ENCODE measurements at regions not wholly inside any gene's neighbourhood (a gene's known extent, or its start where the extent isn't known, plus 50 kb on each side); places are given as distances from the start of the nearest gene placed in this dataset.
"Not testable (repeated sequence)": the region's sequence is repeated elsewhere in the genome, so short reads cannot be mapped to it uniquely, and the experiment has no call there.

GRCh38 chr9:117649126-117649525 is 55.1 kb upstream of the TLR4 start:
- ChIA-PET CTCF (no interaction called here), POLR2A (ENCODE audit: low non-redundant PET) (no interaction called here)
- TF ChIP-seq CTCF (conservative IDR thresholded peaks at IDR 0.05; ENCODE audit: low read depth) = no peak
- DNase-seq (ENCODE audit: low spot score) = no peak
- no peak overlapping the region for H3K27ac ChIP-seq

GRCh38 chr9:117644932-117645636 is 59.1 kb upstream of the TLR4 start:
- TF ChIP-seq CTCF (conservative IDR thresholded peaks at IDR 0.05; ENCODE audit: low read depth) = no peak; the same call in none of the 2 replicates
- CTCF ChIA-PET = interaction anchor here (0.6 to 1.0 kb wide), 6 partner anchors 12 to 1678 kb away, joined by 3 to 4 read pairs (median 3); no protein-coding TSS in a partner anchor
- H3K27ac ChIP-seq = no peak overlapping the region
- POLR2A ChIA-PET (ENCODE audit: low non-redundant PET) = no interaction called here
- no peak for DNase-seq (ENCODE audit: low spot score)

GRCh38 chr9:117644133-117644931 is 59.9 kb upstream of the TLR4 start:
- peak; percentile 60 for DNase-seq (ENCODE audit: low spot score)
- POLR2A ChIA-PET (ENCODE audit: low non-redundant PET) = interaction anchor here (0.6 kb wide), 1 partner anchor 884 kb away, joined by 3 read pairs; no protein-coding TSS in a partner anchor
- H3K27ac ChIP-seq = no peak overlapping the region
- CTCF ChIA-PET = interaction anchor here (0.6 to 1.0 kb wide), 8 partner anchors 11 to 1678 kb away, joined by 3 to 4 read pairs (median 3); no protein-coding TSS in a partner anchor
- peak; percentile 99 for TF ChIP-seq CTCF (conservative IDR thresholded peaks at IDR 0.05; ENCODE audit: low read depth)

- no peak for TF ChIP-seq CTCF (conservative IDR thresholded peaks at IDR 0.05; ENCODE audit: low read depth)
- no peak for DNase-seq (ENCODE audit: low spot score)
- POLR2A ChIA-PET (ENCODE audit: low non-redundant PET) = no interaction called here
- CTCF ChIA-PET = no interaction called here
- H3K27ac ChIP-seq = no peak overlapping the region
These were observed 60.9 kb upstream of the TLR4 start for GRCh38 chr9:117643288-117643654.

- DNase-seq (ENCODE audit: low spot score); H3K27ac ChIP-seq; POLR2A ChIA-PET (ENCODE audit: low non-redundant PET): not testable (repeated sequence)
- CTCF ChIA-PET = interaction anchor here (0.5 to 0.7 kb wide), 3 partner anchors 140 to 1103 kb away, joined by 3 to 6 read pairs (median 3); no protein-coding TSS in a partner anchor
These were observed 61.5 kb upstream of the TLR4 start for GRCh38 chr9:117642571-117643287.

- no peak overlapping the region for H3K27ac ChIP-seq
- CTCF ChIA-PET = interaction anchor here (0.7 kb wide), 1 partner anchor 1129 kb away, joined by 3 read pairs; no protein-coding TSS in a partner anchor
- POLR2A ChIA-PET (ENCODE audit: low non-redundant PET) = no interaction called here
- no peak for DNase-seq (ENCODE audit: low spot score)
- no peak for TF ChIP-seq CTCF (conservative IDR thresholded peaks at IDR 0.05; ENCODE audit: low read depth)
These were observed 67.5 kb upstream of the TLR4 start for GRCh38 chr9:117636681-117637080.
